GM18520 (cell line): ENCODE measurements at regions not wholly inside any gene's neighbourhood (a gene's known extent, or its start where the extent isn't known, plus 50 kb on each side); places are given as distances from the start of the nearest gene placed in this dataset.

Experiments
- ATAC-seq: cut with Tn5 transposase; IDR thresholded peaks from one replicate; pipeline ENCODE4 v1.9.1; 2021; ENCODE audit not compliant: unreplicated experiment

- ATAC-seq = no peak
Observed at GRCh38 chr7:145928937-145929336, 187.7 kb upstream of the CNTNAP2 start.

- no peak for ATAC-seq
Observed at GRCh38 chr7:145919712-145920111, 196.9 kb upstream of the CNTNAP2 start.

GRCh38 chr7:145916776-145917175 is 199.8 kb upstream of the CNTNAP2 start:
- ATAC-seq = no peak

GRCh38 chr7:145915679-145916078 is 200.9 kb upstream of the CNTNAP2 start:
- ATAC-seq = no peak

GRCh38 chr7:145909991-145910513 is 206.5 kb upstream of the CNTNAP2 start:
- no peak for ATAC-seq

- ATAC-seq = no peak
Observed at GRCh38 chr7:145903658-145904057, 212.9 kb upstream of the CNTNAP2 start.

- ATAC-seq = no peak
Observed at GRCh38 chr7:145902123-145902522, 214.5 kb upstream of the CNTNAP2 start.

GRCh38 chr7:145899938-145900337 is 216.7 kb upstream of the CNTNAP2 start:
- no peak for ATAC-seq

GRCh38 chr7:145893925-145894535 is 222.6 kb upstream of the CNTNAP2 start:
- ATAC-seq = no peak

GRCh38 chr7:145884716-145885514 is 231.7 kb upstream of the CNTNAP2 start:
- ATAC-seq = no peak

GRCh38 chr7:145876376-145876775 is 240.2 kb upstream of the CNTNAP2 start:
- ATAC-seq = no peak

- ATAC-seq = no peak
Observed at GRCh38 chr7:145875267-145875666, 241.3 kb upstream of the CNTNAP2 start.

- no peak for ATAC-seq
Observed at GRCh38 chr7:145868935-145869334, 247.7 kb upstream of the CNTNAP2 start.

GRCh38 chr7:145862212-145862611 is 254.4 kb upstream of the CNTNAP2 start:
- ATAC-seq = no peak

- no peak for ATAC-seq
Observed at GRCh38 chr7:145860809-145861208, 255.8 kb upstream of the CNTNAP2 start.

GRCh38 chr7:145850636-145851035 is 266.0 kb upstream of the CNTNAP2 start:
- ATAC-seq = no peak

GRCh38 chr7:145848691-145849090 is 267.9 kb upstream of the CNTNAP2 start:
- ATAC-seq = no peak

GRCh38 chr7:145845345-145845744 is 271.3 kb upstream of the CNTNAP2 start:
- no peak for ATAC-seq

- no peak for ATAC-seq
Observed at GRCh38 chr7:145839814-145840213, 276.8 kb upstream of the CNTNAP2 start.

- no peak for ATAC-seq
Observed at GRCh38 chr7:145831616-145832206, 284.9 kb upstream of the CNTNAP2 start.

- ATAC-seq = no peak
Observed at GRCh38 chr7:145817687-145818086, 298.9 kb upstream of the CNTNAP2 start.

GRCh38 chr7:145812218-145812617 is 304.4 kb upstream of the CNTNAP2 start:
- ATAC-seq = no peak
